ENCODE measurements at regions not wholly inside any gene's neighbourhood (a gene's known extent, or its start where the extent isn't known, plus 50 kb on each side); places are given as distances from the start of the nearest gene placed in this dataset.
A peak's percentile ranks its signal among the peaks of the same experiment; 100 is the strongest.
"Not testable (repeated sequence)": the region's sequence is repeated elsewhere in the genome, so short reads cannot be mapped to it uniquely, and the experiment has no call there.

DNA sequence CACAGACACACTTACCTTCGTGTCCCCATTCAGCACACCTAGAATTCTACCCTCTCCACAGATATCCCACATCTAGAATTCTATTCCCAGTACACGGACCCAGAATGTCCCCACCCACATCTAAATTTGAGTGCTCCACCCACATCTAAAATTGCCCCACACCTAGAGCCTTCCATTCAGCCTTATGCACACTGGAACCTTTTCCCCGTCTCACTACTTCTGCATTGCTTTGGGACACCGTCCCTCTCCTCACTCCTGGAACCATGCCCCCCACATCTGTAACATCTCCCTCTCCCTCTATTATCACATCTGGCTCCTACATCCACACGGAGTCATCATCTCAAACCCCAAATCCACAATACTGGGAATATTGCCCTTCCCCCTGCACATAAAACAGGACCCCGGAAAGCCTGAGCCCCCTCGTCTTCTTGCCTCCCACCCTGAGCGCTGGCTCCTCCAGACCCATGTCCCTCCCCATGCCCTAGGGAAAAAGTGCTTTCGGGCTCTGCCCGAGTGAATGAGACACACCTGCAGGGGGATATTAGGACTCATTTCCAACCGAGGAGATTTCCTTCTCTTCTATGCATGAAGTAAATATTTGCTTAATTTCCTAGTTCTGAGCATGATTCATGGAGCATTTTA, 125.8 kb upstream of the UNC5B start:
- no peak for DNase-seq

DNA sequence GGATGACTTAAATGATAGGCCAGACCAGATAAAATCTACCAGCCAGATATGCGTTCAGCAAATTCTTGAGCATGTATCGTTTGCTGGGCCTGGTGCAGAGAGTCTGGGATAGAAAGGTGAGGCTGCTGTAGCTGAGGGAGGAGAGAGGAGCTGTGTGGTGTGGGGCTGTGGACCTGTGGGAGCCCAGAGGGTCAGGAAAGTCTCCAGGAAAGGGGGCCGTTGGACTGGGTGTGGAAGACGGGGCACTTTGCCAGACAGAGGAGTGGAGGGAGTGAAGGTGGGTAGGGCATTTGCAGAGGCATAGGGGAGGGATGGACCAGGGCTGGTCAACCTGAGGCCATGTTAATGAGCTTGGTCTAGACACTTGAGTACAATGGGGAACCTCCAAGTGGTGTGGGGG, 124.7 kb upstream of the UNC5B start:
- DNase-seq: no peak

DNA sequence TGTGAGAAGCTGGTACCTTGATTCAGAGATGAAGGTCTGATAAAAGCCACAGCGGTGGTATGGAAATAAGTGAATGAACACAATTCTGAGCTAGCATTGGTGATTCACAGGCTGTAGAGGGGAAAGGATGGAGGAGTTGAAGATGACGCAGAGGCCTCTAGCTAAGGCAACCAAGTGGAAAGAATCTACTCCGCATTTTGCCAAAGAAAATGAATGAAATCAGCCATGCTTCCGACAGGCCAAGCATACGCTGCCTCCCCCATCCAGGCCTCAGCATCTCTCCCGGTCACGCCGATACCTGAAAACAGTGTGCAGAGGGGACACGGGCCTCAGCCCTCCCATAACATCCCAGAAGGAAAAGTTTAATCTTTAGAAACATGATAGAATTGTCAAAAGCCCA, 124.3 kb upstream of the UNC5B start:
- DNase-seq: no peak

DNA sequence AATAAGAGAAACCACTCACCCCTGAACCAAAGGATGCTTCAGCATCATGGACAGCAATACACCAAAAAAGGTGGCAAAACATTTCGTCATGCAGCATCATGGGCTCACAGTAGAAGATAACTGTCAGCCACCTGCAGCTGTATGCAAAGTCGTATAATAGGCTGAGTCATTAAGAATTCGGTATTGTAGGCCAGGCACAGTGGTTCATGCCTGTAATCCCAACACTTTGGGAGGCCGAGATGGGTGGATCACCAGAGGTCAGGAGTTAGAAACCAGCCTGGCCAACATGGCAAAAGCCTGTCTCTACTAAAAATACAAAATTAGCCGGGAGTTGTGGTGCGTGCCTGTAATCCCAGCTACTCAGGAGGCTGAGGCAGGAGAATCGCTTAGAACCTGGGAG, 123.8 kb upstream of the UNC5B start:
- not testable (repeated sequence) for DNase-seq

DNA sequence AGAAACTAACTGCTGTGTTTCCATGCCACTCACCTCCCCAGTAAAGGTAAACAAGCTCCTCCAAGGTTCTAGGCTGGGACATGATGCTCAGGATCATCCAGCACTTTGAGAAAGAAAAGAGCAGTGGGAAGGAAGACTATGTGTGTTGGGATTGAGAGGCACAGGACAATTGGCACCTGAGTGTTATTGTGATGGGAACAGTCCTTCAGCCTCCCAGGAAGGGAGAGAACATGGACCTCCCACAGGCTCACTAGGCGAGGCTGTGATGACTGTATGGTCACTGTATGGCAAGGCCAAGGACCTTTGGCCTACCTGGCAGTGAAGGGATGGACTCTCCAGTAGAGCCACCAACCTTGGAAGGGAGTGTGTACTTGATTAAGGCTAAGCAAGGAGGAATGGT, 123.2 kb upstream of the UNC5B start:
- DNase-seq: no peak

DNA sequence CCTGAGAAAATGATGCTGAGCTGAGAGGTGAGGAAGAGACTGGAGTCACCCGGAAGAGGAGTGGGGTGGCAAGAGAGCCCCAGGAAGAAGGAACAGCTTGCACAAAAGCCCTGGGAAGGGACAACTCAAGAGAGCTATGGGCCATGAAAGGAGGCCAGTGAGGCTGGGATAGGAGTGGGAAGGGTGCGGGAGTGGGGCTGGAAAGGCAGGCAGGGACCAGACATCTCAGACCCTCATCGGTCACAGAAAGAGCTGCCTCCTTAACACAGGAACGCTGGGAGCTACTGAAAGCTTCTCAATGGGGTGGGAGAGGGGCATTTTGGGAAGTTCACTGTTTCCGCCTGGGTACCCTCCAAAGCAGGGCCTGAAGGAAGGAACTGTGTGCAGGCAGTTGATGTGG, 122.0 kb upstream of the UNC5B start:
- DNase-seq: no peak

DNA sequence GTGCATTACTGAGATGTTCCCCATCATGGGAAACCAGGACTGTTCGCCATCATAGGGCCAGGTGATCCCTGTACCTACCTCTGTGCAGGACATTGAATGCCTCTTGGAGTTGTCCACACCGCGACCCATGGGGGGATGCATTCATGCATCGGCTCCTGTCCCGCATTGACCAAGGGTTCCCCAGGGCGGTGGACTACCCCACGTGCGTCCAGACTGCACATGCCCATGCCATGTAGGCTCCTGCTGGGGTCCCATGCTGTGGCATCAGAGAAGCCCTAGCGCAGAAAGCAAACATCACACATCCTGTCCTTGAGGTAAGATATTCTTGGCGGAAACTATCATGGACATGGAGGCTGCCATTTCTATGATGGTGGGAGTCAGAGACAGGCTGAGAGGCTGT, 121.6 kb upstream of the UNC5B start:
- DNase-seq: no peak

- no peak for DNase-seq
Observed at GRCh38 chr10:71092812-71093401, 119.5 kb upstream of the UNC5B start.

GRCh38 chr10:71093531-71093930, 118.8 kb upstream of the UNC5B start:
- no peak for DNase-seq

DNA sequence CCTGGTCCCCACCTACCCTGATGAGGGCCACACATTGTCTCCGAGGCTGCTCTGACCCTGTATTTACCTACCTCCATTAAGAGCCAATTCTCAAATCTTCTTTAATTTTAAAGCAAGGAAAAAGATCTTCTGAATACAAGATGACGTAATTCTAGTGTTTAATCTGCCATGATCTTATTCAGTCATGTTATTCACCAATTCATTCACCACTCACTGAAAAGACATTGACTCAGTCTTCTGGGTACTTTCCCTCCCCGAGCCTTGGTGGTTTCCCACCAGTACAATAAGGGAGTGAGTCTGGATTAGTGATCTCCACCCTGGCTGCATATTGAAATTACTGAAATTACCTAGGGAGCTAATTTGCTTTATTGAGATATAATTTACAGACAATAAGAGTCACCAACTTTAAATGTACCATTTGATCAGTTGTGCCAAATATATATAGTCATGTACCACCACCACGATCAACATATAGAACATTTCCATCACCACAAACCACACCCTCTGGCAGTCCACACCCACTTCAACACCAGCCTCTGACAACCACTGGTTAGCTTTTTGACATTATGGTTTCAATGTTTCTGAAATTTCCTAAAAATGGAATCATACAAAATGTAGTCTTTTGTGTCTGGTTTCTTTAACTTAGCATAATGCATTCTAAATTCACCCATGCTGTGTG, 117.5 kb upstream of the UNC5B start:
- DNase-seq: no peak

- no peak for DNase-seq
Observed at GRCh38 chr10:71099731-71100361, 112.5 kb upstream of the UNC5B start.

DNA sequence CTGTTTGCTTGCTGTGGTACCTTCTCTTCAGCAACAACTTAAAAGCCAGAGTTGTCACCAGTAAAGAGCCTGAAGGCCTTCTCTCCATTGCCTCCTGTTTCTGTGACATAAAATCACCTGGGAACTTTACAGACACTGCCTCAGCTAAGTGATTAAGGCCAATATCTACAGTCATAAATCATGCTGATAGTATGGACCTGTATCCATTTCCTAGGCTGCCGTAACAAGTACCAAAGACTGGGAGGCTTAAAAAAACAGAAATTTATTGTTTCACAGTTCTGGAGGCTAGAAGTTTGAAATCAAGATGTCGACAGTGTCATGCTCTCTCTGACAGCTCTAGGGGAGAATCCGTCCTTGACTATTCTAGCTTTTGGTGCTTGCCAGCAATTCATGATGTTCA, 108.4 kb upstream of the UNC5B start:
- no peak for DNase-seq

- peak; percentile 81 to 86 for DNase-seq
Observed at GRCh38 chr10:71106151-71106550, 106.2 kb upstream of the UNC5B start.

GRCh38 chr10:71107117-71107516, 105.3 kb upstream of the UNC5B start:
- DNase-seq: not testable (repeated sequence)

DNA sequence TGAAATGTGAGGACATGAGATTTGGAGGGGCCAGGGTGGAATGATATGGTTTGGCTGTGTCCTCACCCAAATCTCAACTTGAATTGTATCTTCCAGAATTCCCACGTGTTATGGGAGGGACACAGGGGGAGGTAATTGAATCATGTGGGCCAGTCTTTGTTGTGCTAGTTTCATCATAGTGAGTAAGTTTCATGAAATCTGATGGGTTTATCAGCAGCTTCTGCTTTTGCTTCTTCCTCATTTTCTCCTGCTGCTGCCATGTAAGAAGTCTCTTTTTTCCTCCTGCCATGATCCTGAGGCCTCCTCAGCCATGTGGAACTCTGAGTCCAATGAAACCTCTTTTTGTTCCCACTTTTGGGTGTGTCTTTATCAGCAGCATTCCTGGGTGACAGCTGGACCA, 104.3 kb upstream of the UNC5B start:
- DNase-seq: peak; percentile 69 to 81

DNA sequence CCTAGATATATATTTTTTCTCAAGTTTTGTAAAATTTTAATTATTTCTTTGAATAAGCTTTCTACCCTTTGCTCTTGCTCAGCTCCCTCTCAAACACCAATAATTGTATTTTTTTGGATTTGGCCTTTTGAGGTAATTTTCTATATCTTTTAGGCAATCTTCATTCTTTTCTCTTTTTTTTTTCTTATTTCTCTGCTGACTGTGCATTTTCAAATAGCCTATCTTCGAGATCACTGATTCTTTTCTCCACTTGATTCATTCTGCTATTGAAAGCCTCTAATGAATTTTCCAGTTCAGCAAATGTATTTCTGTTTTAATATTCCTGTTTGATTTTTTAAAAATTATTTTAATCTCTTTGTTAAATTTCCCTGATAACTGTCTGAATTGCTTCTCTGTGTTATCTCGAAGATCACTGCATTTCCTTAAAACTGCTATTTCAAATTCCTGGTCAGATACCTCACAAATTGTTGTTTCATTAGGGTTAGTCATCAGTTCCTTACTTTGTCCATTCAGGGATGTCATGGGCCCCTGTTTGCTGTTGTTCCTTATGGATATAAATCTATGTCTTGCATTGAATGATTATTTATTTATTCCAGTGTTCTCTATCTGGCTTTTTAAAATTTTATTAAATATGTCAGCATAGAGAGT, 100.1 kb upstream of the UNC5B start:
- no peak for DNase-seq

- no peak for DNase-seq
Observed at GRCh38 chr10:71116426-71116825, 95.9 kb upstream of the UNC5B start.

GRCh38 chr10:71117589-71117988, 94.8 kb upstream of the UNC5B start:
- not testable (repeated sequence) for DNase-seq

GRCh38 chr10:71123023-71123422, 89.3 kb upstream of the UNC5B start:
- DNase-seq: no peak

GRCh38 chr10:71124921-71125748, 87.2 kb upstream of the UNC5B start:
- DNase-seq: no peak

DNA sequence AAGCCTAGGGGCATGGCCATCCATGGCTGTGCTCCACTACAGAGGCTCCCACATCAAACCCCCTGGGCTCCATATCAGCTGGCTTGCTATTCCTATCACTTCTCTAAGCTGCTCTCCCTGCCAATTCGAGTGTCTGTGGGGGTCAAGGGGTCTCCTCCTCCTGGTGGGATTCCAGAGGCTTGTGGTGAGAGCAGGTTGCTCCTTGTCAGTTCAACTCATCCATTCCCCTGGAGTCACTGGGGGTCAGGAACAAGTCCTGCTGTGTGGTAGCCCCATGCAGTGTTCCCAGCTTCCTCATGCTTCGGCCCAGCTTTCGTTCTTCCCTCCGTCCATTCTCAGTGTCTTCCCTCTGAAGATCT, 86.6 kb upstream of the UNC5B start:
- DNase-seq: no peak

DNA sequence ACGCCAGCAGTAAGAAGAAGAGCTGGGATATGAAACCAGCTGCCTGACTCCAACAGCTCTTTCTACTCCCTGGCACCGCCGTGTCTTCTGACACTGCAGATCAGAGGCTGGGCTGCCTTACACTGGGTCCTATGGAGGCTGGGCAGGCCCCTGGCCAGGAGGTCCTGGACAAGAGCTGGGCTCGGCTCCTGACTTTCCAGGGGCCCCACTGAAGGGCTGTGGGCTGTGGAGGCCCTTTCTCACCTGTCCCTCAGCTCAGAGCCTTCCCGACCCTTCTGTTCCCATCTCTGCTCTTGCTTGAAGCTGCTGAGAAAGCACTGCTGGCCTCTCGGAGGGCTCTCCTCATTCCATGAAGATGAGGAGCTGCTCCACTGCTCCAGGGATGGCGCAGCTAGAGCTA, 85.9 kb upstream of the UNC5B start:
- DNase-seq: no peak

DNA sequence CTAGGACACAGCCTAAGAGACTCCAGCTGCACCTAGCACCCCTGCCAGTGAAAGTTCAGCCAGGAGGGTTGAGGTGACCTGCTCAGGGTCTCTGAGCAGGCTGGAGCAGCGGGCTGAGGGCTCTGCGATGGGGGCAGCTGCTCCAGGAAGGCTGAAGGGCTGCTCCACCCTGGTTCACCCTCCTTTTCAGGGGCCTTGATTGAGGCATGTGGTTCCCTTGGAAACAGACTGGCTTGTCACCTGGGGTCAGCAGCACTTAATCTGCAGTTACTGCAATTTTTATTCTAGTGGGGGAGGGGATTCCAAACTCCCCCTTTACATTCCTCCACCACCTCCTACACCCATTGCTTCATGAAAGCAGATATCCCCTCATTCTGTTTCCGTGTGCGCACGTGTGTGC, 85.3 kb upstream of the UNC5B start:
- DNase-seq: no peak

Measured in inflammatory macrophage (primary cell).